ENCODE measurements at regions not wholly inside any gene's neighbourhood (a gene's known extent, or its start where the extent isn't known, plus 50 kb on each side); places are given as distances from the start of the nearest gene placed in this dataset.

GRCh38 chr14:66104486-66104885 is 381.7 kb upstream of the CCDC196 start (continued):
- TF ChIP-seq MAX (IDR thresholded peaks at IDR 0.05; ENCODE audit: low read depth) (no peak), EP300 (IDR thresholded peaks at IDR 0.05; ENCODE audit: borderline replicate concordance in 1 of 2, low read depth in 1 of 2, low read length in 1 of 2) (no peak), FOXJ3 (CRISPR knock-in tag; IDR thresholded peaks at IDR 0.05) (no peak), TAF1 (IDR thresholded peaks at IDR 0.05; ENCODE audit: borderline replicate concordance, low read depth, low read length) (no peak), TCF12 (IDR thresholded peaks at IDR 0.05) (no peak), FOXM1 (IDR thresholded peaks at IDR 0.05; ENCODE audit: low read depth) (no peak)
- TF ChIP-seq, protein P1, sequence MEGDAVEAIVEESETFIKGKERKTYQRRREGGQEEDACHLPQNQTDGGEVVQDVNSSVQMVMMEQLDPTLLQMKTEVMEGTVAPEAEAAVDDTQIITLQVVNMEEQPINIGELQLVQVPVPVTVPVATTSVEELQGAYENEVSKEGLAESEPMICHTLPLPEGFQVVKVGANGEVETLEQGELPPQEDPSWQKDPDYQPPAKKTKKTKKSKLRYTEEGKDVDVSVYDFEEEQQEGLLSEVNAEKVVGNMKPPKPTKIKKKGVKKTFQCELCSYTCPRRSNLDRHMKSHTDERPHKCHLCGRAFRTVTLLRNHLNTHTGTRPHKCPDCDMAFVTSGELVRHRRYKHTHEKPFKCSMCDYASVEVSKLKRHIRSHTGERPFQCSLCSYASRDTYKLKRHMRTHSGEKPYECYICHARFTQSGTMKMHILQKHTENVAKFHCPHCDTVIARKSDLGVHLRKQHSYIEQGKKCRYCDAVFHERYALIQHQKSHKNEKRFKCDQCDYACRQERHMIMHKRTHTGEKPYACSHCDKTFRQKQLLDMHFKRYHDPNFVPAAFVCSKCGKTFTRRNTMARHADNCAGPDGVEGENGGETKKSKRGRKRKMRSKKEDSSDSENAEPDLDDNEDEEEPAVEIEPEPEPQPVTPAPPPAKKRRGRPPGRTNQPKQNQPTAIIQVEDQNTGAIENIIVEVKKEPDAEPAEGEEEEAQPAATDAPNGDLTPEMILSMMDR (IDR thresholded peaks at IDR 0.05): no peak
- TF ChIP-seq, protein P2, sequence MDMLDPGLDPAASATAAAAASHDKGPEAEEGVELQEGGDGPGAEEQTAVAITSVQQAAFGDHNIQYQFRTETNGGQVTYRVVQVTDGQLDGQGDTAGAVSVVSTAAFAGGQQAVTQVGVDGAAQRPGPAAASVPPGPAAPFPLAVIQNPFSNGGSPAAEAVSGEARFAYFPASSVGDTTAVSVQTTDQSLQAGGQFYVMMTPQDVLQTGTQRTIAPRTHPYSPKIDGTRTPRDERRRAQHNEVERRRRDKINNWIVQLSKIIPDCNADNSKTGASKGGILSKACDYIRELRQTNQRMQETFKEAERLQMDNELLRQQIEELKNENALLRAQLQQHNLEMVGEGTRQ (IDR thresholded peaks at IDR 0.05; ENCODE audit: borderline replicate concordance, low read depth, low read length): no peak

- ChIA-PET POLR2A (no interaction called here), CTCF (interaction anchor here (1.1 kb wide), 1 partner anchor 166 kb away, joined by 3 read pairs; no protein-coding TSS in a partner anchor)
- H2AFZ ChIP-seq (ENCODE audit: low read depth): no peak overlapping the region
- H3K27me3 ChIP-seq (ENCODE audit: insufficient read depth): no peaks in the 10 kb centered on the region
- no peaks in the 10 kb centered on the region for H3K9me3 ChIP-seq
- WGBS (ENCODE audit: low lambda C conversion rate): 17% methylated on average over 4 of the region's 4 CpGs
- H3K4me3 ChIP-seq (ENCODE audit: low read depth in 2 of 2, low read length in 1 of 2): no peak overlapping the region
- no peaks in the 10 kb centered on the region for H3K79me2 ChIP-seq (ENCODE audit: insufficient read depth)
- no peaks in the 10 kb centered on the region for H3K9me2 ChIP-seq
- H3K4me2 ChIP-seq: no peak overlapping the region
- no peaks in the 10 kb centered on the region for H3K36me3 ChIP-seq (replicated peaks in 1 of 2; ENCODE audit: control insufficient read depth in 1 of 2, insufficient read depth in 2 of 2, low read length in 1 of 2)
- H4K20me1 ChIP-seq (ENCODE audit: insufficient read depth): no peaks in the 10 kb centered on the region
- H3F3A ChIP-seq (replicated peaks; ENCODE audit: insufficient read depth): no peaks in the 10 kb centered on the region
- no peak for DNase-seq
- H3K27ac ChIP-seq (ENCODE audit: low read depth in 2 of 2, low read length in 1 of 2): no peak overlapping the region
- H3K9ac ChIP-seq: no peak overlapping the region
- peaks cover 0 to 3% of the 10 kb centered on the region in 2 experiments; a peak in 1 of 4 replicates for H3K4me1 ChIP-seq (ENCODE audit: control insufficient read depth in 1 of 2, insufficient read depth in 2 of 2, low read depth in 1 of 2, low read length in 1 of 2)
- TF ChIP-seq RAD21 (IDR thresholded peaks at IDR 0.05; ENCODE audit: low read length): no peak
- TF ChIP-seq RFX5 (IDR thresholded peaks at IDR 0.05; ENCODE audit: low read length): no peak
- no peak for TF ChIP-seq FOXJ3 (CRISPR knock-in tag; IDR thresholded peaks at IDR 0.05)
- TF ChIP-seq, protein P3, sequence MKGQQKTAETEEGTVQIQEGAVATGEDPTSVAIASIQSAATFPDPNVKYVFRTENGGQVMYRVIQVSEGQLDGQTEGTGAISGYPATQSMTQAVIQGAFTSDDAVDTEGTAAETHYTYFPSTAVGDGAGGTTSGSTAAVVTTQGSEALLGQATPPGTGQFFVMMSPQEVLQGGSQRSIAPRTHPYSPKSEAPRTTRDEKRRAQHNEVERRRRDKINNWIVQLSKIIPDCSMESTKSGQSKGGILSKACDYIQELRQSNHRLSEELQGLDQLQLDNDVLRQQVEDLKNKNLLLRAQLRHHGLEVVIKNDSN (IDR thresholded peaks at IDR 0.05; ENCODE audit: borderline replicate concordance, low read depth): no peak
- no peak for TF ChIP-seq ZBTB33 (IDR thresholded peaks at IDR 0.05; ENCODE audit: borderline replicate concordance, low read depth)
- no peak for TF ChIP-seq PBX3 (IDR thresholded peaks at IDR 0.05)
- TF ChIP-seq NRF1 (IDR thresholded peaks at IDR 0.05; ENCODE audit: low read depth, low read length): no peak
Observed at GRCh38 chr14:66105815-66106214, 380.4 kb upstream of the CCDC196 start.

Data from SK-N-SH (cell line).